Body of pancreas (tissue), 4 donors: ENCODE measurements at regions not wholly inside any gene's neighbourhood (a gene's known extent, or its start where the extent isn't known, plus 50 kb on each side); places are given as distances from the start of the nearest gene placed in this dataset.
A peak's percentile ranks its signal among the peaks of the same experiment; 100 is the strongest.

Experiments used
- POLR2A ChIP-seq, 3 donors: fragments of 450-650 bp; IDR thresholded peaks; one replicate each; pipeline ENCODE4 v1.6.1; 2016; ENCODE audit warnings: antibody characterized with exemption in 3 of 3, mild to moderate bottlenecking in 2 of 3
- TF ChIP-seq, protein P1 (sequence below), 7 experiments: fragments of 450-650 bp in 4 of 7; fragments of 200-600 bp in 3 of 7; sonication (generic) in 3 of 7; IDR thresholded peaks; one replicate each; pipeline ENCODE4 v1.5.1; 2016 to 2019; ENCODE audit warnings: antibody characterized with exemption in 7 of 7

- TF ChIP-seq, protein P1, sequence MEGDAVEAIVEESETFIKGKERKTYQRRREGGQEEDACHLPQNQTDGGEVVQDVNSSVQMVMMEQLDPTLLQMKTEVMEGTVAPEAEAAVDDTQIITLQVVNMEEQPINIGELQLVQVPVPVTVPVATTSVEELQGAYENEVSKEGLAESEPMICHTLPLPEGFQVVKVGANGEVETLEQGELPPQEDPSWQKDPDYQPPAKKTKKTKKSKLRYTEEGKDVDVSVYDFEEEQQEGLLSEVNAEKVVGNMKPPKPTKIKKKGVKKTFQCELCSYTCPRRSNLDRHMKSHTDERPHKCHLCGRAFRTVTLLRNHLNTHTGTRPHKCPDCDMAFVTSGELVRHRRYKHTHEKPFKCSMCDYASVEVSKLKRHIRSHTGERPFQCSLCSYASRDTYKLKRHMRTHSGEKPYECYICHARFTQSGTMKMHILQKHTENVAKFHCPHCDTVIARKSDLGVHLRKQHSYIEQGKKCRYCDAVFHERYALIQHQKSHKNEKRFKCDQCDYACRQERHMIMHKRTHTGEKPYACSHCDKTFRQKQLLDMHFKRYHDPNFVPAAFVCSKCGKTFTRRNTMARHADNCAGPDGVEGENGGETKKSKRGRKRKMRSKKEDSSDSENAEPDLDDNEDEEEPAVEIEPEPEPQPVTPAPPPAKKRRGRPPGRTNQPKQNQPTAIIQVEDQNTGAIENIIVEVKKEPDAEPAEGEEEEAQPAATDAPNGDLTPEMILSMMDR (IDR thresholded peaks at IDR 0.05): peak in 6 of 7 experiments; percentile 28 to 55 (median 36)
- no peak for TF ChIP-seq POLR2A (IDR thresholded peaks at IDR 0.05)
These were observed 203.6 kb upstream of the GMDS start for GRCh38 chr6:2448826-2449571.
